ENCODE measurements at regions not wholly inside any gene's neighbourhood (a gene's known extent, or its start where the extent isn't known, plus 50 kb on each side); places are given as distances from the start of the nearest gene placed in this dataset.

- Mint-ChIP-seq H3K27ac (no peak overlapping the region), H3K9me3 (peaks cover 13 to 16% of the 10 kb centered on the region in 2 experiments), H3K36me3 (ENCODE audit: insufficient read depth in 1 of 3, low read depth in 3 of 3) (peaks cover 0 to 14% (median 3%) of the 10 kb centered on the region in 3 experiments; a peak in 6 of 7 replicates), H3K4me3 (no peak overlapping the region), H3K27me3 (ENCODE audit: low read depth) (no peaks in the 10 kb centered on the region), H3K4me1 (peaks cover under 1% of the 10 kb centered on the region in 2 experiments; a peak in 1 of 4 replicates)
- no peak overlapping the region for H2AFZ ChIP-seq (ENCODE audit: low read length)
- no peak overlapping the region for H2BK12ac ChIP-seq (ENCODE audit: insufficient read length, low read depth, low read length)
- H3K9ac ChIP-seq (ENCODE audit: extremely low read depth, insufficient read length, low read length) = no peak overlapping the region
- H4K91ac ChIP-seq (ENCODE audit: insufficient read length, low read depth, low read length) = no peak overlapping the region
- H3K27ac ChIP-seq (ENCODE audit: insufficient read length, low read depth, low read length) = no peak overlapping the region
- no peaks in the 10 kb centered on the region; the same call in 1 of the 2 replicates for H3K27me3 ChIP-seq (ENCODE audit: insufficient read depth, low read length)
- no peak overlapping the region for H3K23ac ChIP-seq (ENCODE audit: insufficient read length, low read depth, low read length)
- no peak overlapping the region for H2BK20ac ChIP-seq (ENCODE audit: low read depth, low read length, poor library complexity, severe bottlenecking)
- H3K56ac ChIP-seq (ENCODE audit: insufficient read length, low read depth, low read length) = no peak overlapping the region
- H3K79me1 ChIP-seq (ENCODE audit: insufficient read depth, low read depth, low read length, poor library complexity, severe bottlenecking) = no peaks in the 10 kb centered on the region
- no peak for TF ChIP-seq CTCF (conservative IDR thresholded peaks at IDR 0.05)
- H3T11ph ChIP-seq (ENCODE audit: low read length) = no peak overlapping the region
- no peak overlapping the region for H4K5ac ChIP-seq (ENCODE audit: insufficient read length, low read depth, low read length)
- no peak overlapping the region for H2BK120ac ChIP-seq (ENCODE audit: low read depth, low read length, poor library complexity, severe bottlenecking)
- no peaks in the 10 kb centered on the region for H4K20me1 ChIP-seq (ENCODE audit: control insufficient read depth, insufficient read depth, insufficient read length)
- no peak overlapping the region for H2BK15ac ChIP-seq (ENCODE audit: low read depth, low read length)
- H3K79me2 ChIP-seq (ENCODE audit: insufficient read depth, low read length) = no peaks in the 10 kb centered on the region
- H2AK5ac ChIP-seq (ENCODE audit: insufficient read length, low read length) = no peak overlapping the region
- no peak overlapping the region for H3K4ac ChIP-seq (ENCODE audit: low read depth, low read length)
- WGBS (ENCODE audit: extremely low coverage, insufficient read length, low lambda C conversion rate) = no CpG with 5 or more reads among the region's 5 CpGs
- no peak for DNase-seq
- no peak overlapping the region for H2BK5ac ChIP-seq (ENCODE audit: insufficient read length, low read length)
- no peak overlapping the region for H3K18ac ChIP-seq (ENCODE audit: insufficient read length, low read depth, low read length)
- no peaks in the 10 kb centered on the region for H3K9me3 ChIP-seq (ENCODE audit: control insufficient read depth, low read depth, low read length)
- H3K14ac ChIP-seq (ENCODE audit: insufficient read depth, low read length) = no peak overlapping the region
- H4K8ac ChIP-seq (replicated peaks; ENCODE audit: insufficient read length, low read depth, low read length) = no peak overlapping the region
- no peaks in the 10 kb centered on the region for H3K4me1 ChIP-seq (ENCODE audit: insufficient read depth, low read length)
- no peaks in the 10 kb centered on the region for H3K23me2 ChIP-seq (ENCODE audit: insufficient read length, low read depth, low read length, poor library complexity, severe bottlenecking)
- H3K4me2 ChIP-seq (ENCODE audit: insufficient read depth, insufficient read length, low read length) = no peak overlapping the region
Observed at GRCh38 chr9:107946364-107947141, 457.0 kb upstream of the KLF4 start.
